WTC11 (cell line): ENCODE measurements at regions not wholly inside any gene's neighbourhood (a gene's known extent, or its start where the extent isn't known, plus 50 kb on each side); places are given as distances from the start of the nearest gene placed in this dataset.

Source experiments
- ATAC-seq: fragments of 200-7000 bp; cut with Tn5 transposase; 2 replicates; pipeline ENCODE4 v1.10.0; 2021; ENCODE audit warnings: mild to moderate bottlenecking, moderate library complexity
- CTCF ChIA-PET: fragments of 300-600 bp; sonication (Branson Sonifier 250); formaldehyde crosslinking; loops from one replicate; lab custom pipeline; 2021; ENCODE audit warnings: antibody characterized with exemption; lab: Charles Lee
- POLR2A ChIA-PET: fragments of 350-600 bp; sonication (Branson Sonifier 250); formaldehyde crosslinking; loops from one replicate; lab custom pipeline; 2021; ENCODE audit warnings: antibody characterized with exemption; lab: Charles Lee
- DNase-seq: peaks from one replicate; pipeline ENCODE4 v3.0.0; 2021; ENCODE audit warnings: low spot score
- H3K27ac Mint-ChIP-seq: 2 replicates; pipeline ENCODE4 v1.8.0; 2021; ENCODE audit warnings: mixed read lengths
- H3K27me3 Mint-ChIP-seq: 2 replicates; pipeline ENCODE4 v1.8.0; 2021; ENCODE audit warnings: low read depth, mild to moderate bottlenecking, moderate library complexity, mixed read lengths
- H3K36me3 Mint-ChIP-seq: 2 replicates; pipeline ENCODE4 v1.8.0; 2021; ENCODE audit warnings: mixed read lengths
- H3K4me1 Mint-ChIP-seq: 2 replicates; pipeline ENCODE4 v1.8.0; 2022; ENCODE audit warnings: mixed read lengths
- H3K4me3 Mint-ChIP-seq: 2 replicates; pipeline ENCODE4 v1.8.0; 2021; ENCODE audit warnings: mild to moderate bottlenecking, moderate library complexity, mixed read lengths
- H3K9me3 Mint-ChIP-seq: 2 replicates; pipeline ENCODE4 v1.8.0; 2021; ENCODE audit warnings: mixed read lengths
- CREB1 ChIP-seq: sonication (generic); formaldehyde crosslinking; IDR thresholded peaks from 2 replicates; pipeline ENCODE4 v1.8.0; 2023; ENCODE audit warnings: mild to moderate bottlenecking, missing genetic modification reagents
- EMX1 ChIP-seq: fragments of 250-450 bp; sonication (Bioruptor Pico); IDR thresholded peaks from 2 replicates; pipeline ENCODE4 v1.8.0; 2021; ENCODE audit warnings: mild to moderate bottlenecking
- ERG ChIP-seq: fragments of 250-450 bp; sonication (Bioruptor Pico); IDR thresholded peaks from 2 replicates; pipeline ENCODE4 v1.8.0; 2021; ENCODE audit warnings: mild to moderate bottlenecking
- ESRRA ChIP-seq: sonication (generic); formaldehyde crosslinking; IDR thresholded peaks from 2 replicates; pipeline ENCODE4 v1.8.1; 2022; ENCODE audit warnings: mild to moderate bottlenecking, missing genetic modification reagents, borderline replicate concordance
- FOXJ3 ChIP-seq: sonication (generic); formaldehyde crosslinking; IDR thresholded peaks from 2 replicates; pipeline ENCODE4 v1.9.0; 2021; ENCODE audit warnings: missing genetic modification reagents, mild to moderate bottlenecking, borderline replicate concordance
- FOXK1 ChIP-seq: sonication (generic); formaldehyde crosslinking; IDR thresholded peaks from 2 replicates; pipeline ENCODE4 v1.8.0; 2022; ENCODE audit warnings: mild to moderate bottlenecking, moderate library complexity, missing genetic modification reagents
- HMGA2 ChIP-seq: fragments of 250-450 bp; sonication (Bioruptor Pico); IDR thresholded peaks from 2 replicates; pipeline ENCODE4 v1.4.0; 2021; ENCODE audit warnings: mild to moderate bottlenecking, moderate library complexity
- NFATC4 ChIP-seq: fragments of 250-450 bp; sonication (Bioruptor Pico); IDR thresholded peaks from 2 replicates; pipeline ENCODE4 v1.9.0; 2021; ENCODE audit warnings: mild to moderate bottlenecking
- PRRX2 ChIP-seq: fragments of 250-450 bp; sonication (Bioruptor Pico); IDR thresholded peaks from 2 replicates; pipeline ENCODE4 v1.8.0; 2021; ENCODE audit warnings: mild to moderate bottlenecking
- RELA ChIP-seq: sonication (generic); formaldehyde crosslinking; IDR thresholded peaks from 2 replicates; pipeline ENCODE4 v1.8.1; 2022; ENCODE audit warnings: missing genetic modification reagents, mild to moderate bottlenecking, borderline replicate concordance
- SP1 ChIP-seq: sonication (generic); formaldehyde crosslinking; conservative IDR thresholded peaks from 2 replicates; pipeline ENCODE4 v1.8.1; 2022; ENCODE audit warnings: missing genetic modification reagents
- TEAD4 ChIP-seq: sonication (generic); formaldehyde crosslinking; IDR thresholded peaks from 2 replicates; pipeline ENCODE4 v1.8.0; 2022; ENCODE audit warnings: mild to moderate bottlenecking, missing genetic modification reagents
- USF1 ChIP-seq: sonication (generic); formaldehyde crosslinking; IDR thresholded peaks from 2 replicates; pipeline ENCODE4 v1.8.0; 2022; ENCODE audit warnings: mild to moderate bottlenecking, missing genetic modification reagents
- ZNF138 ChIP-seq: sonication (generic); formaldehyde crosslinking; conservative IDR thresholded peaks from 2 replicates; pipeline ENCODE4 v1.8.1; 2022; ENCODE audit warnings: mild to moderate bottlenecking, moderate library complexity, missing genetic modification reagents
- ZNF219 ChIP-seq: sonication (generic); formaldehyde crosslinking; IDR thresholded peaks from 2 replicates; pipeline ENCODE4 v1.8.0; 2023; ENCODE audit warnings: missing genetic modification reagents, mild to moderate bottlenecking, borderline replicate concordance
- ZNF232 ChIP-seq: sonication (generic); formaldehyde crosslinking; IDR thresholded peaks from 2 replicates; pipeline ENCODE4 v1.8.0; 2022; ENCODE audit warnings: mild to moderate bottlenecking, missing genetic modification reagents
- ZNF281 ChIP-seq: sonication (generic); formaldehyde crosslinking; IDR thresholded peaks from 2 replicates; pipeline ENCODE4 v1.8.0; 2023; ENCODE audit warnings: mild to moderate bottlenecking, missing genetic modification reagents
- TF ChIP-seq, protein P1 (sequence below): sonication (generic); formaldehyde crosslinking; IDR thresholded peaks from 2 replicates; pipeline ENCODE4 v1.8.1; 2022; ENCODE audit warnings: missing genetic modification reagents, borderline replicate concordance
- TF ChIP-seq, protein P2 (sequence below): sonication (generic); formaldehyde crosslinking; IDR thresholded peaks from 2 replicates; pipeline ENCODE4 v1.8.1; 2022; ENCODE audit warnings: low read depth, mild to moderate bottlenecking, moderate library complexity, missing genetic modification reagents, borderline replicate concordance

DNA sequence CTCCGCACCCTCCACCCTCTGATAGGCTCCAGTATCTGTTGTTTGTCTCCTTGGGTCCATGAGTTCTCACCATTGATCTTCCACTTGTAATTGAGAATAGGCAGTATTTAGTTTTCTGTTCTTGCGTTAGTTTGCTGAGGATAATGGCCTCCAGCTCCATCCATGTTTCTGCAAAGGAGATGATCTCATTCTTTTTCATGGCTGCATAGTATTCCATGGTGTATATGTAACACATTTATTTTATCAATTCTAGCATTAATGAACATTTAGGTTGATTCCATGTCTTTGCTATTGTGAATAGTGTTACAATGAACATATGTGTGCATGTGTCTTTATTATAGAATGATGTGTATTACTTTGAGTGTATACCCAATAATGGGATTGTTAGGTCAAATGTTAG, 814.6 kb upstream of the FRG1 start:
- no peak overlapping the region for H3K4me3 Mint-ChIP-seq

DNA sequence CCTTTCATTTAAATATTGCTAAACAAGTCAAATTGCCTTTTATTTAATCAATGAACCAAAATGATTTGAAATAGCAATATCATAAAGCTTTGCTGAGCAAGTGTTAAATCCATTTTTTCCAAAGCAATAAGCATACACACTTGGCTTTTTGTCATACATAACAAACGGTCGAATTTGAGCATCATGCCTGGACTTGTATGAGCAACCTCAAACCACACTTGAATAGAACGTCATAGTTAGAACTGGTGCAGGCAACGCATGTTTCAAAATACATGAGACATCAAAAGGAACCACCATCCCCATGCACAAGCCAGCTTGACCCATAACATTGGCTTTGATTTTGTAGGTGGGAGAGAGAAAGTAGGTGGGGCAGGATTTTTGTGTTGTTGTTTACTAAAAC, 812.3 kb upstream of the FRG1 start:
- ChIA-PET POLR2A (no interaction called here), CTCF (no interaction called here)
- Mint-ChIP-seq H3K4me1 (peaks cover 4% of the 10 kb centered on the region; the same call in 1 of the 2 replicates), H3K4me3 (no peak overlapping the region), H3K9me3 (peaks cover 16% of the 10 kb centered on the region), H3K36me3 (peaks cover 5% of the 10 kb centered on the region; the same call in 1 of the 2 replicates), H3K27ac (no peak overlapping the region), H3K27me3 (no peaks in the 10 kb centered on the region)
- ATAC-seq (no peak), DNase-seq (no peak)
- TF ChIP-seq FOXK1 (CRISPR knock-in tag) (no peak), ZNF219 (no peak), EMX1 (CRISPR knock-in tag) (no peak)

More for the DNA sequence above, 814.6 kb upstream of the FRG1 start:
- no peak overlapping the region for H3K27ac Mint-ChIP-seq
- ChIA-PET POLR2A (no interaction called here), CTCF (no interaction called here)
- no peaks in the 10 kb centered on the region for H3K27me3 Mint-ChIP-seq
- DNase-seq = no peak
- H3K9me3 Mint-ChIP-seq = peaks cover 24% of the 10 kb centered on the region
- TF ChIP-seq, protein P1, sequence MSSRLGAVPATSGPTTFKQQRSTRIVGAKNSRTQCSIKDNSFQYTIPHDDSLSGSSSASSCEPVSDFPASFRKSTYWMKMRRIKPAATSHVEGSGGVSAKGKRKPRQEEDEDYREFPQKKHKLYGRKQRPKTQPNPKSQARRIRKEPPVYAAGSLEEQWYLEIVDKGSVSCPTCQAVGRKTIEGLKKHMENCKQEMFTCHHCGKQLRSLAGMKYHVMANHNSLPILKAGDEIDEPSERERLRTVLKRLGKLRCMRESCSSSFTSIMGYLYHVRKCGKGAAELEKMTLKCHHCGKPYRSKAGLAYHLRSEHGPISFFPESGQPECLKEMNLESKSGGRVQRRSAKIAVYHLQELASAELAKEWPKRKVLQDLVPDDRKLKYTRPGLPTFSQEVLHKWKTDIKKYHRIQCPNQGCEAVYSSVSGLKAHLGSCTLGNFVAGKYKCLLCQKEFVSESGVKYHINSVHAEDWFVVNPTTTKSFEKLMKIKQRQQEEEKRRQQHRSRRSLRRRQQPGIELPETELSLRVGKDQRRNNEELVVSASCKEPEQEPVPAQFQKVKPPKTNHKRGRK (CRISPR knock-in tag) = no peak
- TF ChIP-seq TEAD4 (CRISPR knock-in tag) (no peak), ERG (CRISPR knock-in tag) (no peak), CREB1 (CRISPR knock-in tag) (no peak), ZNF281 (no peak), PRRX2 (CRISPR knock-in tag) (no peak), ZNF138 (no peak), ZNF232 (CRISPR knock-in tag) (no peak), HMGA2 (CRISPR knock-in tag) (no peak), SP1 (CRISPR knock-in tag) (no peak), ESRRA (CRISPR knock-in tag) (no peak), FOXJ3 (CRISPR knock-in tag) (no peak), NFATC4 (CRISPR knock-in tag) (no peak), USF1 (no peak), RELA (CRISPR knock-in tag) (no peak)
- TF ChIP-seq, protein P2, sequence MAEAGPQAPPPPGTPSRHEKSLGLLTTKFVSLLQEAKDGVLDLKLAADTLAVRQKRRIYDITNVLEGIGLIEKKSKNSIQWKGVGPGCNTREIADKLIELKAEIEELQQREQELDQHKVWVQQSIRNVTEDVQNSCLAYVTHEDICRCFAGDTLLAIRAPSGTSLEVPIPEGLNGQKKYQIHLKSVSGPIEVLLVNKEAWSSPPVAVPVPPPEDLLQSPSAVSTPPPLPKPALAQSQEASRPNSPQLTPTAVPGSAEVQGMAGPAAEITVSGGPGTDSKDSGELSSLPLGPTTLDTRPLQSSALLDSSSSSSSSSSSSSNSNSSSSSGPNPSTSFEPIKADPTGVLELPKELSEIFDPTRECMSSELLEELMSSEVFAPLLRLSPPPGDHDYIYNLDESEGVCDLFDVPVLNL = no peak
- TF ChIP-seq, all 79 proteins: peak for 0
- ATAC-seq = no peak
- Mint-ChIP-seq H3K36me3 (peaks cover 15% of the 10 kb centered on the region), H3K4me1 (peaks cover 4% of the 10 kb centered on the region; the same call in 1 of the 2 replicates)
